Cardiac muscle cell (in vitro differentiated cells and primary cell): ENCODE measurements at regions not wholly inside any gene's neighbourhood (a gene's known extent, or its start where the extent isn't known, plus 50 kb on each side); places are given as distances from the start of the nearest gene placed in this dataset.

Experiments
- DNase-seq, 2 donors: peaks; one replicate each; pipeline versions ENCODE4 v3.0.0 to v3.0.0-alpha.2; 2010 to 2017; ENCODE audit warnings: low read depth in 1 of 2, low spot score in 1 of 2
- H3K27ac ChIP-seq: fragments of 200-600 bp; sonication (generic); 2 replicates; pipeline ENCODE4 v1.5.1; 2016
- H3K27me3 ChIP-seq: fragments of 200-600 bp; sonication (generic); 2 replicates; pipeline ENCODE4 v1.6.0; 2016; ENCODE audit warnings: control low read depth
- H3K36me3 ChIP-seq: fragments of 200-600 bp; sonication (generic); 2 replicates; pipeline ENCODE4 v1.5.1; 2016; ENCODE audit warnings: control low read depth
- H3K4me1 ChIP-seq: fragments of 200-600 bp; sonication (generic); 2 replicates; pipeline ENCODE4 v1.8.1; 2017; ENCODE audit warnings: low read depth, mild to moderate bottlenecking, mixed run types
- H3K4me3 ChIP-seq: fragments of 200-600 bp; sonication (generic); 2 replicates; pipeline ENCODE4 v1.5.1; 2016; ENCODE audit warnings: mild to moderate bottlenecking
- H3K9me3 ChIP-seq: fragments of 200-600 bp; sonication (generic); 2 replicates; pipeline ENCODE4 v1.5.1; 2017; ENCODE audit warnings: low read depth, mild to moderate bottlenecking, control low read depth
- CTCF ChIP-seq: IDR thresholded peaks from 2 replicates; pipeline ENCODE4 v1.5.1; 2012; ENCODE audit warnings: low read depth, mild to moderate bottlenecking, low read length

- Histone ChIP-seq H3K36me3 (no peaks in the 10 kb centered on the region), H3K4me3 (no peak overlapping the region), H3K27me3 (no peaks in the 10 kb centered on the region), H3K27ac (no peak overlapping the region), H3K9me3 (no peaks in the 10 kb centered on the region), H3K4me1 (peaks cover 7% of the 10 kb centered on the region)
- no peak for TF ChIP-seq CTCF
- no peak for DNase-seq
These were observed 138.4 kb upstream of the NALF2 start for GRCh38 chrX:69365755-69366154.

GRCh38 chrX:69365349-69365748 is 138.8 kb upstream of the NALF2 start:
- no peak for TF ChIP-seq CTCF
- no peak for DNase-seq
- H3K4me3 ChIP-seq, result no peak overlapping the region

GRCh38 chrX:69362856-69363255 is 141.3 kb upstream of the NALF2 start:
- H3K9me3 ChIP-seq, result no peaks in the 10 kb centered on the region
- no peak overlapping the region for H3K27ac ChIP-seq
- H3K27me3 ChIP-seq, result no peaks in the 10 kb centered on the region
- peak in 1 of 2 donors; percentile 63 for DNase-seq
- H3K36me3 ChIP-seq, result no peaks in the 10 kb centered on the region
- no peak overlapping the region for H3K4me3 ChIP-seq
- peaks cover 7% of the 10 kb centered on the region for H3K4me1 ChIP-seq
- TF ChIP-seq CTCF, result no peak

More at GRCh38 chrX:69365349-69365748, 138.8 kb upstream of the NALF2 start:
- H3K36me3 ChIP-seq, result no peaks in the 10 kb centered on the region
- no peak overlapping the region for H3K27ac ChIP-seq
- no peaks in the 10 kb centered on the region for H3K27me3 ChIP-seq
- peaks cover 7% of the 10 kb centered on the region for H3K4me1 ChIP-seq
- H3K9me3 ChIP-seq, result no peaks in the 10 kb centered on the region

GRCh38 chrX:69362354-69362753 is 141.8 kb upstream of the NALF2 start:
- Histone ChIP-seq H3K27me3 (no peaks in the 10 kb centered on the region), H3K36me3 (no peaks in the 10 kb centered on the region), H3K4me1 (peaks cover 7% of the 10 kb centered on the region), H3K9me3 (no peaks in the 10 kb centered on the region), H3K27ac (no peak overlapping the region), H3K4me3 (no peak overlapping the region)
- DNase-seq, result no peak
- TF ChIP-seq CTCF, result no peak

- Histone ChIP-seq H3K36me3 (no peaks in the 10 kb centered on the region), H3K4me3 (no peak overlapping the region), H3K9me3 (no peaks in the 10 kb centered on the region), H3K27ac (no peak overlapping the region), H3K27me3 (no peaks in the 10 kb centered on the region), H3K4me1 (peaks cover 7% of the 10 kb centered on the region)
- DNase-seq, result peak in 1 of 2 donors; percentile 70
- no peak for TF ChIP-seq CTCF
These were observed 142.7 kb upstream of the NALF2 start for GRCh38 chrX:69361311-69361845.

- Histone ChIP-seq H3K4me3 (no peak overlapping the region), H3K9me3 (no peaks in the 10 kb centered on the region), H3K27me3 (no peaks in the 10 kb centered on the region), H3K36me3 (no peaks in the 10 kb centered on the region), H3K27ac (no peak overlapping the region), H3K4me1 (peaks cover 7% of the 10 kb centered on the region)
- DNase-seq, result no peak
- TF ChIP-seq CTCF, result no peak
These were observed 146.8 kb upstream of the NALF2 start for GRCh38 chrX:69357317-69357716.
